Left lung (tissue), 4 donors: ENCODE measurements at regions not wholly inside any gene's neighbourhood (a gene's known extent, or its start where the extent isn't known, plus 50 kb on each side); places are given as distances from the start of the nearest gene placed in this dataset.

ENCODE experiments used
- ATAC-seq: fragments of 200-7000 bp; cut with Tn5 transposase; one replicate; pipeline ENCODE4 v1.9.1; 2020; ENCODE audit warnings: moderate library complexity
- DNase-seq, 4 donors: peaks; one replicate each; pipeline ENCODE4 v3.0.0-alpha.2; 2013 to 2020
- H3K27ac ChIP-seq, 2 donors: fragments of 200-600 bp; sonication (generic) in 1 of 2; one replicate each; pipeline versions ENCODE4 v1.5.0 to v1.8.0; 2020 to 2021
- H3K27me3 ChIP-seq, 2 donors: fragments of 200-600 bp; sonication (generic) in 1 of 2; one replicate each; pipeline versions ENCODE4 v1.5.0 to v1.8.0; 2020 to 2021
- H3K36me3 ChIP-seq, 2 donors: fragments of 200-600 bp; sonication (generic) in 1 of 2; one replicate each; pipeline versions ENCODE4 v1.5.0 to v1.8.0; 2020 to 2021
- H3K4me1 ChIP-seq, 2 donors: fragments of 200-600 bp; one replicate each; pipeline ENCODE4 v1.8.0; 2021
- H3K4me3 ChIP-seq, 2 donors: fragments of 200-600 bp; sonication (generic) in 1 of 2; one replicate each; pipeline versions ENCODE4 v1.5.0 to v1.8.0; 2020 to 2021; ENCODE audit warnings: mild to moderate bottlenecking in 1 of 2
- H3K9me3 ChIP-seq, 2 donors: fragments of 200-600 bp; sonication (generic) in 1 of 2; one replicate each; pipeline versions ENCODE4 v1.5.0 to v1.8.0; 2020 to 2021
- CTCF ChIP-seq, 2 donors: fragments of 200-600 bp; sonication (generic) in 1 of 2; IDR thresholded peaks; one replicate each; pipeline versions ENCODE4 v1.5.0 to v1.8.0; 2021; ENCODE audit warnings: antibody characterized with exemption in 2 of 2
- intact Hi-C, 2 donors: fragments of 100-400 bp; cut with DNase I; formaldehyde crosslinking; loops; one replicate each; pipeline versions ENCODE4 v1.11.2 to v1.14.2; 2022
- donor health status: DM: no; HTN: yes; CAD: no.
- donor health status: DM: no; HTN: no; CAD: no.

DNA sequence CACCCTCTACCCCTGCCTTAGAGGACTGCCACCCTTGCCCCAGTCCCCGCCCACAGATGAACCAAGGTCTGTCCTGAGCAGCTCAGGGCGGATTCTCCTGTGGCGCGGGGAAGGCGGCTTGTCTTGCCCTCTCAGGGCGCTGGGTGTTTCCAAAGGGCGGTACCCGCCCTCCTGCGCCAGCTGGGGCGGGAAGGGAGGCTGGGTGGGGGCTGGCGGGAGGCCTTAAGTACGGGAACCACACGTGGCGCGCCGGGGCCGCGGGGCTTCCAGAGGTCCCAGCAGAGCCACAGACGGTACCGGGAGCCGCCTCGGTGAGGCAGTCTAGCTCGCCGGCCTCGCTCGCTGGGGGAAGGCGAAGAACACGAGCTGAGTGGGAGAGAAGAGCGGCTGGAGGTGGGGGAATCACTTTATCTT, 361.1 kb downstream of the MID1IP1 start:
- H3K4me3 ChIP-seq, result no peak overlapping the region
- ATAC-seq (peak; percentile 53), DNase-seq (peak in 1 of 4 donors; percentile 80)
- H3K9me3 ChIP-seq, result no peaks in the 10 kb centered on the region
- H3K27ac ChIP-seq, result no peak overlapping the region
- peaks cover 0 to 3% of the 10 kb centered on the region in 2 donors for H3K4me1 ChIP-seq
- TF ChIP-seq CTCF (IDR thresholded peaks at IDR 0.05), result no peak
- intact Hi-C loops, result no loop called here
- no peaks in the 10 kb centered on the region for H3K36me3 ChIP-seq
- peaks cover 0 to 13% of the 10 kb centered on the region in 2 donors for H3K27me3 ChIP-seq

- Histone ChIP-seq H3K4me1 (peaks cover 0 to 3% of the 10 kb centered on the region in 2 donors), H3K9me3 (no peaks in the 10 kb centered on the region), H3K27ac (no peak overlapping the region), H3K4me3 (no peak overlapping the region), H3K27me3 (peaks cover 0 to 13% of the 10 kb centered on the region in 2 donors), H3K36me3 (no peaks in the 10 kb centered on the region)
- ATAC-seq (no peak), DNase-seq (no peak)
- no peak for TF ChIP-seq CTCF (IDR thresholded peaks at IDR 0.05)
- intact Hi-C loops, result no loop called here
Measured at GRCh38 chrX:39163581-39164126, 362.4 kb downstream of the MID1IP1 start.

DNA sequence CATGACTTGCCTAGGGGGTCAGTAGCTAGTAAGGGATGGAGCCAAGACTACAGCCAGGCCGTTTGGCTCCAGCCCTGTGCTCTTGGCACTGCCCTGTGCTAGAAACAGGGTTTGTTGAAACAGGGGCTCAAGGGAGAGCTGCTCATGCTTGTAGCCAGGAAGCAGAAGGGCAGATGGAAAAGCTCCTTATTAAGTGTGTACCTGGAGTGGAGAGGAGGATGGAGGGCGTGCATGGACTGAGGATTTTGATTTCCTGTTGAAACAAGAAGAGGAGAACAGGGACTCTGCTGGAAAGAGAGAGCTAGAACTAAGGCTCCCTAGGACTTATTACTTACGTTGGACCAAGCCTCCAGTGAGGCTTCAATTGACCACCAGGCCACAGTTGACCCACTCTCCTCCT, 363.0 kb downstream of the MID1IP1 start:
- ATAC-seq (no peak), DNase-seq (no peak)
- H3K27me3 ChIP-seq, result peaks cover 0 to 13% of the 10 kb centered on the region in 2 donors
- peaks cover 0 to 3% of the 10 kb centered on the region in 2 donors for H3K4me1 ChIP-seq
- no peaks in the 10 kb centered on the region for H3K9me3 ChIP-seq
- H3K27ac ChIP-seq, result no peak overlapping the region
- no peak for TF ChIP-seq CTCF (IDR thresholded peaks at IDR 0.05)
- no peak overlapping the region for H3K4me3 ChIP-seq
- H3K36me3 ChIP-seq, result no peaks in the 10 kb centered on the region
- intact Hi-C loops, result no loop called here

DNA sequence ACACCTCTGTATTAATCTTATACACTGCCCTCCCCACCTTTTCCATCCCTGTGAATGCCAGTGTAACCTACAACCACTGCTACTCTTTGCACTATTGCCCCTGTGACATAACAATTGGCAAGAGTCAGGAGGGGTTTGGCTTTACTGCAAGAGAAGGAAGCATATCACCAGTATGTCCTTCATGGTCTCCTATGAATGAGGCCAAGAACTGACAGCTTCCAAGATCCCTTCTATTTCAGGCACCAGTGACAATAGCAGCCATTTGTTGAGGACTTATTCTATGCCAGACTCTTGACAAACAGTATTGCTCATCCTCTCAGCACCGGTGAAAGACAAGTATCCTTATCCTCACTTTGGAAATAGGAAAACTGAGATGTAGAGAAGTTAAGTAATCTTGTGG, 363.9 kb downstream of the MID1IP1 start:
- H3K4me1 ChIP-seq, result peaks cover 0 to 3% of the 10 kb centered on the region in 2 donors
- DNase-seq, result no peak
- no peak overlapping the region for H3K4me3 ChIP-seq
- ATAC-seq, result no peak
- H3K36me3 ChIP-seq, result no peaks in the 10 kb centered on the region
- TF ChIP-seq CTCF (IDR thresholded peaks at IDR 0.05), result no peak
- intact Hi-C loops, result no loop called here
- H3K27me3 ChIP-seq, result peaks cover 0 to 13% of the 10 kb centered on the region in 2 donors
- H3K9me3 ChIP-seq, result no peaks in the 10 kb centered on the region
- no peak overlapping the region for H3K27ac ChIP-seq

- Histone ChIP-seq H3K4me3 (no peak overlapping the region), H3K4me1 (peaks cover 0 to 3% of the 10 kb centered on the region in 2 donors), H3K27ac (no peak overlapping the region), H3K9me3 (no peaks in the 10 kb centered on the region), H3K27me3 (peaks cover 0 to 13% of the 10 kb centered on the region in 2 donors), H3K36me3 (no peaks in the 10 kb centered on the region)
- DNase-seq, result no peak
- intact Hi-C loops, result no loop called here
- no peak for ATAC-seq
- no peak for TF ChIP-seq CTCF (IDR thresholded peaks at IDR 0.05)
Measured at GRCh38 chrX:39165773-39166172, 364.5 kb downstream of the MID1IP1 start.
